ENCODE measurements at regions not wholly inside any gene's neighbourhood (a gene's known extent, or its start where the extent isn't known, plus 50 kb on each side); places are given as distances from the start of the nearest gene placed in this dataset.

DNA sequence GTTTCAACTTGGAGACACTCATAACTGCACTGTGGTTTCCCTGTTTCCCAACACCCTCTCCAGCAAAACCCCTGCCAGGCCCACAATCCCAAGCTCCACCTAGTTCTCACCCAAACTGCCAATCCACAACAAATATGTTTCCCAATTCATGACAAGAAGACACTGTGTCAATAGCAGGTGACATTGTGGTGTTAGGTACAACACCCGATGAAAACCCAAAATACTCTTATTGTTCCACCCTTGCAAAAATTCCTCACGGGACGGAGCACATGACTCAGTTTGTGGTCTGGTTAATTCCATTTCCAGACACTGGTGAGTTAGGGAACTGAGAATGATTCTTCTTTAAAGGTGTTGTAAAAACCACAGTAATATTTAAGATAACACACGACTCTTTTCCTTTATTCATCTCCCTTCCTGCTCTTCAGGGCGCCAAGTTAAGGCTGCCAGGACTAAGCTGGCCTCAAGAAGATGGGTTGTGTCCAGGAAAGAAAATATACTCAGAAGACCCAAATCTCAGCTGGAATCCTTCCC is 735.5 kb downstream of the MED13L start:
- Histone ChIP-seq H3K27me3 (ENCODE audit: control insufficient read depth in 1 of 2, insufficient read depth in 2 of 2, low read length in 2 of 2) (no peaks in the 10 kb centered on the region), H3K9me3 (ENCODE audit: control insufficient read depth in 2 of 2, insufficient read depth in 1 of 2, low read depth in 1 of 2, low read length in 1 of 2) (no peaks in the 10 kb centered on the region), H3K36me3 (ENCODE audit: control insufficient read depth in 2 of 2, insufficient read depth in 2 of 2, low read length in 1 of 2) (no peaks in the 10 kb centered on the region), H3K4me3 (ENCODE audit: low read depth in 1 of 2, low read length in 2 of 2) (no peak overlapping the region), H3K27ac (ENCODE audit: low read depth in 2 of 2, low read length in 1 of 2) (no peak overlapping the region), H3K4me1 (ENCODE audit: control insufficient read depth in 2 of 2, insufficient read depth in 2 of 2, low read length in 1 of 2) (peaks cover 0 to 3% of the 10 kb centered on the region in 2 donors)
- 56 to 71% methylated on average over 5 of the region's 5 CpGs for WGBS, 2 donors

DNA sequence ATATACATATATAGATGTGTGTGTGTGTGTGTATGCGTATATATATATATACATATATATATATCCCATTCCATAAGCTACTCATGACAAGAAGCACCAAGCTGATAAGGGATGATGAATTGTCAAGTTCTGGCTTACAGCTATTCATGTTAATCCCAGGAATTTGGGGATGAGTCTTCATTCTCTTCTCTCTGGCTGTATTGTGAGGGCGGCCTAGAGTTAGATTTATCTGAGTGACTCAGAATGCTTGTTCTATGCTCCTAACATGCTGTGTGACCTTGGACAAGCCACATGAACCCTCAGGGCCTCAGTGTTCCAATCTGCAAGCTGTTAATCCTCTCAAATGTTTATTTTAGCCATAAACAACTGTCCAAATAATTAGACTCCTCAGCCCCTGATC is 749.0 kb downstream of the MED13L start:
- H3K9me3 ChIP-seq (ENCODE audit: control insufficient read depth in 2 of 2, insufficient read depth in 1 of 2, low read depth in 1 of 2, low read length in 1 of 2) = no peaks in the 10 kb centered on the region
- no peak overlapping the region for H3K4me3 ChIP-seq (ENCODE audit: low read depth in 1 of 2, low read length in 2 of 2)
- H3K27me3 ChIP-seq (ENCODE audit: control insufficient read depth in 1 of 2, insufficient read depth in 2 of 2, low read length in 2 of 2) = no peaks in the 10 kb centered on the region
- WGBS, 2 donors = 82 to 89% methylated on average over 2 of the region's 2 CpGs
- H3K27ac ChIP-seq (ENCODE audit: low read depth in 2 of 2, low read length in 1 of 2) = no peak overlapping the region
- H3K4me1 ChIP-seq (ENCODE audit: control insufficient read depth in 2 of 2, insufficient read depth in 2 of 2, low read length in 1 of 2) = peaks cover 3% of the 10 kb centered on the region in 2 donors
- no peaks in the 10 kb centered on the region for H3K36me3 ChIP-seq (ENCODE audit: control insufficient read depth in 2 of 2, insufficient read depth in 2 of 2, low read length in 1 of 2)

DNA sequence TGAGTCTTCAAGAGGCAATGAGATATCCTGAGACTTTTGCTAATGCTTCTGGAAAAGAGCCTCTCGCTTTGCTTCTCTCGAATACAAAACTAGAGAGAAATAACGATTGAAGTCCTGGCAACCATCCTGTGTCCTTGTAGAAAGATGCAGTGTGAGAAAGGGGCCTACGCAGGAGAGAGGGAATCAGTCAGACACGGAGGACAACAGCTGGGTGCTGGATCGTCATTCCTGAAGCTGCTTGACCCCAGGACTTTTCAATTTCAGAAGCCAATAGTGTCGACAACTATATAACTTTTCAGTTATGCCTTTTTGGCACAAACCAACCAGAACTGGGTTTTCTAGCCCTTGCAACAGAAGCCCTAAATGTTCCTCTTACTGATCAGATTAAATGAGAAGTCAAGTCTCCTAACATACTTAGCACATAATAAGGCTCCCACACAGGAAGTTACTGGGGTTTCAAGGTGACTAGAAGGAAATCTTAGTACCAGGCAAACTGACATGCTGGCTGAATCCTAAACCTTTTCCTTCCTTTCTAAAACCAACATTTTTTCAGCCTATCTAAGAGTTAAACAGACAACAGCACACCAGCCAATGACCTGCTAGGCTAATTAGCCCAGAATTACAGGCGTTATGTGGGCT is 755.6 kb downstream of the MED13L start:
- 54 to 62% methylated on average over 8 of the region's 8 CpGs for WGBS, 2 donors

DNA sequence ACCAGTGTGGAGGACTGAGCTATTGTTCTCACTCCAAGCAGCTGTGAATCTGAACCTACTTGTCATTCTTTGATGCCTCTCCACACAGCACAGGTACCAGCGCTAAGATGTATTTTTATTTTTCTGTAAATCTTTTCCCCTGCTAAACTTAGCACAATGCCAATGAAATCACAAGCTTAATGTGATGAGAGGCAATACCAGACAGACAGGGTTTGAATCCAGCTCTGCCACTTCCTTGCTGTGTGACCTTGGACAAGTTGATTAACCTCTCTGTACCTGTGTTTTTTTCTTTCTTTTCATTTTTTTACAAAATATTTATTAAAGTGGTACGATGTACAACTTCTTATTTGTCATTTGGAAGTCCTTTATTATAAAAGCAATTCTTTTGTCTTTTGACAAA is 757.6 kb downstream of the MED13L start:
- Histone ChIP-seq H3K36me3 (ENCODE audit: control insufficient read depth in 2 of 2, insufficient read depth in 2 of 2, low read length in 1 of 2) (no peaks in the 10 kb centered on the region), H3K4me3 (ENCODE audit: low read depth in 1 of 2, low read length in 2 of 2) (no peak overlapping the region), H3K27me3 (ENCODE audit: control insufficient read depth in 1 of 2, insufficient read depth in 2 of 2, low read length in 2 of 2) (no peaks in the 10 kb centered on the region), H3K4me1 (ENCODE audit: control insufficient read depth in 2 of 2, insufficient read depth in 2 of 2, low read length in 1 of 2) (no peaks in the 10 kb centered on the region), H3K9me3 (ENCODE audit: control insufficient read depth in 2 of 2, insufficient read depth in 1 of 2, low read depth in 1 of 2, low read length in 1 of 2) (peaks cover 0 to 4% of the 10 kb centered on the region in 2 donors), H3K27ac (ENCODE audit: low read depth in 2 of 2, low read length in 1 of 2) (no peak overlapping the region)
- 89 to 91% methylated on average over 2 of the region's 2 CpGs for WGBS, 2 donors

More for the DNA sequence above, 755.6 kb downstream of the MED13L start:
- Histone ChIP-seq H3K27ac (ENCODE audit: low read depth in 2 of 2, low read length in 1 of 2) (no peak overlapping the region), H3K27me3 (ENCODE audit: control insufficient read depth in 1 of 2, insufficient read depth in 2 of 2, low read length in 2 of 2) (no peaks in the 10 kb centered on the region), H3K4me1 (ENCODE audit: control insufficient read depth in 2 of 2, insufficient read depth in 2 of 2, low read length in 1 of 2) (peaks cover 3% of the 10 kb centered on the region in 2 donors), H3K9me3 (ENCODE audit: control insufficient read depth in 2 of 2, insufficient read depth in 1 of 2, low read depth in 1 of 2, low read length in 1 of 2) (no peaks in the 10 kb centered on the region), H3K4me3 (ENCODE audit: low read depth in 1 of 2, low read length in 2 of 2) (no peak overlapping the region), H3K36me3 (ENCODE audit: control insufficient read depth in 2 of 2, insufficient read depth in 2 of 2, low read length in 1 of 2) (no peaks in the 10 kb centered on the region)

DNA sequence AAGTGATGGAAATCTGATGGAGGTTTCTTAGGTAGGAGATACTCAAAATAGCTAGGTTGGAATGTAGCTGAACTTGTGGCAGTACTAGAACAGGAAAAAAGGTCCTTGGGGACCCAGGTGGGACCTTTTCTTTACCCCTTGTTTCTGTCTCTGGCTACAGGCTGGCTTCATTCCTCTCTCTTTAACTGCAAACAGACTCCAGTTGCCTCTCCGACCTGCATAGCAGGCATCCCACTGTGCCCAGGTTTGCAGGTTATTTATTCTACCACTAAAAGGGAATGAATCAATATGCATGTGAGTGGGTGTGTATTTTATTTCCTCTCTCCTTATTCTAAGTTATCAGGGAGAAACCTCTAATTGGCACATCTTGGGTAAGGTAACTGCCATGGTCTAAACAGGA is 758.1 kb downstream of the MED13L start:
- no peaks in the 10 kb centered on the region for H3K36me3 ChIP-seq (ENCODE audit: control insufficient read depth in 2 of 2, insufficient read depth in 2 of 2, low read length in 1 of 2)
- H3K9me3 ChIP-seq (ENCODE audit: control insufficient read depth in 2 of 2, insufficient read depth in 1 of 2, low read depth in 1 of 2, low read length in 1 of 2) = peaks cover 0 to 4% of the 10 kb centered on the region in 2 donors
- H3K27ac ChIP-seq (ENCODE audit: low read depth in 2 of 2, low read length in 1 of 2) = no peak overlapping the region
- 74 to 77% methylated on average over 1 of the region's 1 CpG for WGBS, 2 donors
- H3K4me3 ChIP-seq (ENCODE audit: low read depth in 1 of 2, low read length in 2 of 2) = no peak overlapping the region
- H3K27me3 ChIP-seq (ENCODE audit: control insufficient read depth in 1 of 2, insufficient read depth in 2 of 2, low read length in 2 of 2) = no peaks in the 10 kb centered on the region
- no peaks in the 10 kb centered on the region for H3K4me1 ChIP-seq (ENCODE audit: control insufficient read depth in 2 of 2, insufficient read depth in 2 of 2, low read length in 1 of 2)

DNA sequence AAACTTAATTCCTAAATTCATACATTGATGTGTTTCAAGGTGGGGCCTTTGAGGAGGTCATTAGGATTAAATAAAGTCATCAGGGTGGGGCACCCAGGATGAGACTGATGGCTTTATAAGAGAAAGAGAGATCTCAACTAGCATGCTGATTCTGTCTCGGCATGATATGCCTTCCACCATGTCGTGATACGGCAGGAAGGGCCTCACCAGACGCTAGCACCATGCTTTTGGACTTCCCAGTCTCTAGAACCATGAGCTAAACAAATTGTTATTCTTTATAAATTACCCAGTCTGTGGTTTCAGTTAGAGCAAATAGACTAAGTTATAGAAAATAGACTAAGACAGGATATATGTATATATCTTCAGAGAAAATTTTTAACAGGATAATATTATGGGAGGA is 759.6 kb downstream of the MED13L start:
- no peak overlapping the region for H3K27ac ChIP-seq (ENCODE audit: low read depth in 2 of 2, low read length in 1 of 2)
- 82 to 84% methylated on average over 4 of the region's 4 CpGs for WGBS, 2 donors

DNA sequence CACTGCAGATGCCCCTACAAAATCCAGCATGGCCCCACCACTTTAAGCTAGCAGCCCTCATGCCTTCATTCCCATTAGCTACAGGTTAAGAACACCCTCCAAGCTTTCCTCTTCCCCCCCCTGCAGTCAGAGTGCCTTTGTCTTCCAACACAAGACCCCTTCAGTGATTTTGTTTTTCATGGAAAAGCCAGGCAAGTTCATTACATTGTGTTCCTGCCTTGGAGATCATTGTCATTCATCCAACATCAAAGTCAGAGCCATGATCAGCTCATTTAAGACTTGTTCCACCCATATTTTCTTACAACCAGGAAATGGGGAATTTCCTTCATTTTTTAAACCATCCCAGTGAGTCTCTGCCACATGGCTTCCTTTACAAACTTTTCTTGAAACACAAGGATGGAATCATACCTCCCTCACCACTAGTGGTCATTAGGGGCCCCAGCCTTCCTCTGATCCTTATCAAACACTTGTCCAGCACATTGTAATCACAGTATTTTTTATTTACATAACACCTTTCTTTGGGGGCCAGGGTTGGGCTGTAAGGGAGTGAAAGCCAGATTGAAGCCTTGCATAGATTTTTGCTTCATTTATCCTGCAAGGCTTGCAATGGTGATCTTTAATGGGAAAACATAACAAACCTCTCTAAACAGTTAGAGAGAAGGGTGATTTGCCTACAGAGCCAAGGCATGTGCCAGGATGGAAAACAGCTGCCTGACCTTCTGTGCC is 765.3 kb downstream of the MED13L start:
- Histone ChIP-seq H3K9me3 (ENCODE audit: control insufficient read depth in 2 of 2, insufficient read depth in 1 of 2, low read depth in 1 of 2, low read length in 1 of 2) (peaks cover 0 to 4% of the 10 kb centered on the region in 2 donors), H3K4me1 (ENCODE audit: control insufficient read depth in 2 of 2, insufficient read depth in 2 of 2, low read length in 1 of 2) (no peaks in the 10 kb centered on the region), H3K36me3 (ENCODE audit: control insufficient read depth in 2 of 2, insufficient read depth in 2 of 2, low read length in 1 of 2) (no peaks in the 10 kb centered on the region), H3K27ac (ENCODE audit: low read depth in 2 of 2, low read length in 1 of 2) (no peak overlapping the region), H3K27me3 (ENCODE audit: control insufficient read depth in 1 of 2, insufficient read depth in 2 of 2, low read length in 2 of 2) (no peaks in the 10 kb centered on the region), H3K4me3 (ENCODE audit: low read depth in 1 of 2, low read length in 2 of 2) (no peak overlapping the region)

More for the DNA sequence above, 759.6 kb downstream of the MED13L start:
- H3K9me3 ChIP-seq (ENCODE audit: control insufficient read depth in 2 of 2, insufficient read depth in 1 of 2, low read depth in 1 of 2, low read length in 1 of 2) = peaks cover 0 to 4% of the 10 kb centered on the region in 2 donors
- no peaks in the 10 kb centered on the region for H3K4me1 ChIP-seq (ENCODE audit: control insufficient read depth in 2 of 2, insufficient read depth in 2 of 2, low read length in 1 of 2)
- no peak overlapping the region for H3K4me3 ChIP-seq (ENCODE audit: low read depth in 1 of 2, low read length in 2 of 2)
- no peaks in the 10 kb centered on the region for H3K27me3 ChIP-seq (ENCODE audit: control insufficient read depth in 1 of 2, insufficient read depth in 2 of 2, low read length in 2 of 2)
- no peaks in the 10 kb centered on the region for H3K36me3 ChIP-seq (ENCODE audit: control insufficient read depth in 2 of 2, insufficient read depth in 2 of 2, low read length in 1 of 2)

DNA sequence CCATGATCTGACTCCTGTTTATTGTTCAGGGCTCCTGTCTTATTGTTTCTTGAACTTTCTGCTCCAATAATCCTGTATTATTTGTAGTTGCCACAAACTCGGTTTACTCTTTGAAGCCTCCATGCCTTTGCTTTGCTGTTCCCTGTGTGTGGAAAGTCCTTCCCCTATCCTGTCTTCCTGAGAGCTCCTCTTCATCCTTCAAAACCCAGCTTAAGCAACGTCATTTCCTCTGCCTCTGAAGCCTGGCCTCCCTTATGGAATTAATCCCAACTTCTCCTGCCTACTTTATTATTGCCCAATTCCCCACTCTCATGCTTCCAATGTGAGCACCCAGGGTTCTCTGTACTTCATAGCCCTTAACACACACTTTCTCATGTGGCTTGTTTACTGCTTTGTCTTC is 766.2 kb downstream of the MED13L start:
- H3K9me3 ChIP-seq (ENCODE audit: control insufficient read depth in 2 of 2, insufficient read depth in 1 of 2, low read depth in 1 of 2, low read length in 1 of 2) = peaks cover 0 to 2% of the 10 kb centered on the region in 2 donors
- H3K4me1 ChIP-seq (ENCODE audit: control insufficient read depth in 2 of 2, insufficient read depth in 2 of 2, low read length in 1 of 2) = peaks cover 0 to 4% of the 10 kb centered on the region in 2 donors
- H3K4me3 ChIP-seq (ENCODE audit: low read depth in 1 of 2, low read length in 2 of 2) = no peak overlapping the region
- H3K27ac ChIP-seq (ENCODE audit: low read depth in 2 of 2, low read length in 1 of 2) = no peak overlapping the region
- H3K36me3 ChIP-seq (ENCODE audit: control insufficient read depth in 2 of 2, insufficient read depth in 2 of 2, low read length in 1 of 2) = no peaks in the 10 kb centered on the region
- H3K27me3 ChIP-seq (ENCODE audit: control insufficient read depth in 1 of 2, insufficient read depth in 2 of 2, low read length in 2 of 2) = no peaks in the 10 kb centered on the region
- 45 to 80% methylated on average over 2 of the region's 2 CpGs for WGBS, 2 donors

DNA sequence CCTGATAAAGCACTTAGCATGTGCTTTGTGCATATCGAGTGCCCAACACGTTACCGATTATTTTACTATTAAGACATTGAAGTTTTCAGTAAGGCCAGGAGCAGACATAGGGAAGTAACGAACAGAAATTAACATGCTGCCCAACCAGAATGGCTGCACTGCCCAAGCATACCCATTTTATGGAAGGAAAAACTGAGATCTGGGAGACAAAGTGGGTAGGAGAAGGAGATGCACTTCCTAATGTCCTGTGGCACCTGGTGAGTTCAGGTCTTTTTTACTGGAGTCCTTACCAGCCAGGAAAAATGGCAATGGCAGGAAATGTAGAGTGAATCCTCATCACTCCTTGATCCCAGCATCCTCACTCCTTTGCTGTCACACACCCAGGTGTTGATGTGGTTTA is 768.5 kb downstream of the MED13L start:
- no peak overlapping the region for H3K27ac ChIP-seq (ENCODE audit: low read depth in 2 of 2, low read length in 1 of 2)
- no peaks in the 10 kb centered on the region for H3K36me3 ChIP-seq (ENCODE audit: control insufficient read depth in 2 of 2, insufficient read depth in 2 of 2, low read length in 1 of 2)
- WGBS, 2 donors = 91 to 92% methylated on average over 4 of the region's 4 CpGs
- H3K27me3 ChIP-seq (ENCODE audit: control insufficient read depth in 1 of 2, insufficient read depth in 2 of 2, low read length in 2 of 2) = no peaks in the 10 kb centered on the region
- H3K4me1 ChIP-seq (ENCODE audit: control insufficient read depth in 2 of 2, insufficient read depth in 2 of 2, low read length in 1 of 2) = peaks cover 0 to 4% of the 10 kb centered on the region in 2 donors
- no peak overlapping the region for H3K4me3 ChIP-seq (ENCODE audit: low read depth in 1 of 2, low read length in 2 of 2)
- no peaks in the 10 kb centered on the region for H3K9me3 ChIP-seq (ENCODE audit: control insufficient read depth in 2 of 2, insufficient read depth in 1 of 2, low read depth in 1 of 2, low read length in 1 of 2)
